K562 (cell line): ENCODE measurements at regions not wholly inside any gene's neighbourhood (a gene's known extent, or its start where the extent isn't known, plus 50 kb on each side); places are given as distances from the start of the nearest gene placed in this dataset.

Experiments used
- ATAC-seq: fragments of 200-7000 bp; cut with Tn5 transposase; 3 replicates; pipeline ENCODE4 v1.9.1; 2020; ENCODE audit warnings: moderate library complexity
- BruUV-seq: library from RNA; stranded (reverse); fragments of 400-500 nt; replicated peaks from 2 replicates; lab custom pipeline; 2021; lab: Mats Ljungman, UMichigan
- CTCF ChIA-PET: fragments of 300-600 bp; formaldehyde crosslinking; extraction: SDS; loops from one replicate; lab custom pipeline; 2021; ENCODE audit warnings: low intra/inter-chr PET ratio; lab: Yijun Ruan, JAX
- POLR2A ChIA-PET: fragments of 300-600, 350-650 bp; sonication (Branson Sonifier 250); formaldehyde crosslinking; extraction: SDS; loops from one replicate; lab custom pipeline; 2021; ENCODE audit warnings: antibody characterized with exemption, inconsistent platforms; lab: Yijun Ruan, JAX
- DNase-seq, 4 experiments: peaks; one replicate each; pipeline versions ENCODE4 v3.0.0 to v3.0.0-alpha.2; 2011 to 2018; ENCODE audit warnings: low spot score in 3 of 4, mixed read lengths in 3 of 4; ENCODE audit errors: extremely low read depth in 1 of 4
- FAIRE-seq: peaks from 2 replicates; lab custom pipeline; 2011; peaks lifted over from hg19 to GRCh38; lab: Jason Lieb, UNC
- H2AFZ ChIP-seq: 2 replicates; pipeline ENCODE4 v1.6.0; 2011; ENCODE audit warnings: low read depth, low read length, control low read depth, inconsistent platforms
- H3K27ac ChIP-seq: fragments of 200-600 bp; 3 replicates; pipeline ENCODE4 v1.8.0; 2011; ENCODE audit warnings: low read depth, mild to moderate bottlenecking, control low read depth, inconsistent platforms, low read length, moderate library complexity, mixed read lengths; ENCODE audit errors: extremely low read depth
- H3K27me3 ChIP-seq, 2 experiments: fragments of 300-600 bp in 1 of 2; 2 replicates in 1 of 2; 3 replicates in 1 of 2; pipeline versions ENCODE4 v1.6.0 to v1.8.0; 2011; ENCODE audit warnings: inconsistent platforms in 2 of 2, low read length in 2 of 2, mild to moderate bottlenecking in 1 of 2, mixed read lengths in 1 of 2, moderate library complexity in 1 of 2; ENCODE audit not compliant: control insufficient read depth in 2 of 2, insufficient read depth in 2 of 2
- H3K36me3 ChIP-seq: fragments of 300-600 bp; 3 replicates; pipeline ENCODE4 v1.8.0; 2011; ENCODE audit warnings: mild to moderate bottlenecking, low read length, inconsistent platforms; ENCODE audit not compliant: control insufficient read depth, insufficient read depth
- H3K4me1 ChIP-seq, 2 experiments: fragments of 200-600 bp in 1 of 2; replicated peaks in 1 of 2; 2 replicates in 1 of 2; 3 replicates in 1 of 2; pipeline versions ENCODE4 v1.5.1 to v1.8.0; 2011; ENCODE audit warnings: inconsistent platforms in 2 of 2, low read length in 2 of 2, mild to moderate bottlenecking in 1 of 2, mixed read lengths in 1 of 2, moderate library complexity in 1 of 2; ENCODE audit not compliant: control insufficient read depth in 2 of 2, insufficient read depth in 2 of 2
- H3K4me2 ChIP-seq: 2 replicates; pipeline ENCODE4 v1.6.1; 2011; ENCODE audit warnings: low read length, control low read depth, inconsistent platforms, mixed read lengths; ENCODE audit not compliant: insufficient read depth
- H3K4me3 ChIP-seq: fragments of 200-600 bp; sonication (generic), shearing (Covaris generic); 2 replicates; pipeline ENCODE4 v1.5.1; 2016; ENCODE audit warnings: control low read depth, inconsistent platforms
- H3K79me2 ChIP-seq: fragments of 200-600 bp; 3 replicates; pipeline ENCODE4 v1.8.0; 2011; ENCODE audit warnings: low read length, inconsistent platforms; ENCODE audit not compliant: control insufficient read depth, insufficient read depth
- H3K9ac ChIP-seq, 2 experiments: 2 replicates each; pipeline versions ENCODE4 v1.6.0 to v1.6.1; 2011; ENCODE audit warnings: low read depth in 2 of 2, low read length in 2 of 2, control low read depth in 1 of 2, inconsistent platforms in 1 of 2, mild to moderate bottlenecking in 1 of 2, mixed read lengths in 1 of 2; ENCODE audit not compliant: insufficient read depth in 1 of 2
- H3K9me1 ChIP-seq: one replicate; pipeline ENCODE4 v1.6.0; 2011; ENCODE audit warnings: inconsistent platforms, mild to moderate bottlenecking, low read length, moderate library complexity; ENCODE audit not compliant: control insufficient read depth, insufficient read depth
- H3K9me3 ChIP-seq: replicated peaks from 2 replicates; pipeline ENCODE4 v1.5.1; 2011; ENCODE audit warnings: low read depth, low read length, inconsistent platforms; ENCODE audit not compliant: control insufficient read depth, insufficient read depth
- H4K20me1 ChIP-seq: replicated peaks from 2 replicates; pipeline ENCODE4 v1.6.1; 2011; ENCODE audit warnings: low read length, inconsistent platforms, mixed read lengths; ENCODE audit not compliant: control insufficient read depth, insufficient read depth
- DEAF1 ChIP-seq: fragments of 450-650 bp; formaldehyde crosslinking; IDR thresholded peaks from 2 replicates; pipeline ENCODE4 v1.4.0; 2020; ENCODE audit warnings: mild to moderate bottlenecking, moderate library complexity
- E2F3 ChIP-seq: fragments of 250-450 bp; sonication (Bioruptor Pico); IDR thresholded peaks from 2 replicates; pipeline ENCODE4 v1.4.0; 2020; ENCODE audit warnings: mild to moderate bottlenecking
- ELF2 ChIP-seq: fragments of 250-450 bp; sonication (Bioruptor Pico); IDR thresholded peaks from 2 replicates; pipeline ENCODE4 v1.5.0; 2021; ENCODE audit warnings: mild to moderate bottlenecking
- FOXJ3 ChIP-seq: sonication (generic); formaldehyde crosslinking; IDR thresholded peaks from 2 replicates; pipeline ENCODE4 v1.4.0; 2020; ENCODE audit warnings: mild to moderate bottlenecking, missing genetic modification reagents
- FOXK2 ChIP-seq, 2 experiments: fragments of 450-650 bp; IDR thresholded peaks in 1 of 2; conservative IDR thresholded peaks in 1 of 2; 2 replicates each; pipeline ENCODE4 v1.6.1; 2016; ENCODE audit warnings: low read depth in 2 of 2, mild to moderate bottlenecking in 1 of 2
- GATAD2A ChIP-seq: fragments of 450-650 bp; IDR thresholded peaks from 2 replicates; pipeline ENCODE4 v1.6.1; 2017
- MTA3 ChIP-seq: fragments of 450-650 bp; formaldehyde crosslinking; IDR thresholded peaks from 2 replicates; pipeline ENCODE4 v1.6.1; 2017; ENCODE audit warnings: mild to moderate bottlenecking, borderline replicate concordance
- NR0B1 ChIP-seq: fragments of 450-650 bp; IDR thresholded peaks from one replicate; pipeline ENCODE4 v1.6.1; 2018; ENCODE audit warnings: mild to moderate bottlenecking, moderate library complexity; ENCODE audit not compliant: partially characterized antibody
- RFX1 ChIP-seq: fragments of 450-650 bp; IDR thresholded peaks from 2 replicates; pipeline ENCODE4 v1.6.1; 2016; ENCODE audit warnings: mild to moderate bottlenecking, moderate library complexity
- SOX6 ChIP-seq: fragments of 450-650 bp; IDR thresholded peaks from 2 replicates; pipeline ENCODE4 v1.6.1; 2014; ENCODE audit warnings: mild to moderate bottlenecking
- TAF7 ChIP-seq: fragments of 450-650 bp; IDR thresholded peaks from 2 replicates; pipeline ENCODE4 v1.6.1; 2016; ENCODE audit warnings: missing genetic modification characterization, missing compliant biosample characterization
- TRIM25 ChIP-seq: fragments of 450-650 bp; IDR thresholded peaks from 2 replicates; pipeline ENCODE4 v1.7.0; 2016; ENCODE audit warnings: borderline replicate concordance
- ZFP36 ChIP-seq: fragments of 150-350 bp; IDR thresholded peaks from 2 replicates; pipeline ENCODE4 v1.6.1; 2018; ENCODE audit warnings: low read length, low read depth; ENCODE audit not compliant: partially characterized antibody
- ZNF445 ChIP-seq: fragments of 250-450 bp; sonication (Bioruptor Pico); IDR thresholded peaks from 2 replicates; pipeline ENCODE4 v1.4.0; 2020; ENCODE audit warnings: low read depth, mild to moderate bottlenecking, moderate library complexity
- ZNF639 ChIP-seq, 2 experiments: fragments of 200-800 bp in 1 of 2; sonication (Bioruptor generic) in 1 of 2; sonication (generic) in 1 of 2; formaldehyde crosslinking in 1 of 2; IDR thresholded peaks in 1 of 2; conservative IDR thresholded peaks in 1 of 2; 2 replicates each; pipeline versions ENCODE4 v1.5.0 to v1.6.1; 2016 to 2020; ENCODE audit warnings: missing compliant biosample characterization in 1 of 2, missing genetic modification characterization in 1 of 2, missing genetic modification reagents in 1 of 2
- ZNF695 ChIP-seq: fragments of 450-650 bp; formaldehyde crosslinking; IDR thresholded peaks from 2 replicates; pipeline ENCODE4 v1.4.0; 2020; ENCODE audit warnings: mild to moderate bottlenecking, moderate library complexity
- WGBS: fragments of 100-300 bp; shearing (Covaris generic); methylation state at CpG from one replicate; pipeline ENCODE4 v1.1.6; 2016; ENCODE audit warnings: low coverage, mixed read lengths; ENCODE audit not compliant: insufficient coverage; ENCODE audit errors: missing lambda C conversion rate; 5-methylcytosine and 5-hydroxymethylcytosine counted together
- in situ Hi-C: fragments of 300-500 bp; cut with MboI; formaldehyde crosslinking; loops from 4 replicates; pipeline ENCODE4 v1.15.0; 2018; ENCODE audit warnings: inconsistent platforms, mixed read lengths
- intact Hi-C: fragments of 100-400 bp; cut with micrococcal nuclease; formaldehyde crosslinking; loops from 2 replicates; pipeline ENCODE4 v1.14.2; 2022

- TF ChIP-seq DEAF1 (CRISPR knock-in tag) (no peak), ZNF695 (CRISPR knock-in tag) (no peak), RFX1 (no peak), E2F3 (CRISPR knock-in tag) (no peak), ZNF639 (CRISPR knock-in tag; conservative IDR thresholded peaks at IDR 0.05 in 1 of 2, IDR thresholded peaks at IDR 0.05 in 1 of 2) (no peak)
Observed at GRCh38 chr5:42108468-42108867, 183.4 kb downstream of the FBXO4 start (continued).

- Histone ChIP-seq H3K27ac (no peak overlapping the region), H3K36me3 (no peaks in the 10 kb centered on the region), H3K9me3 (no peaks in the 10 kb centered on the region), H3K4me3 (no peak overlapping the region), H3K4me1 (no peaks in the 10 kb centered on the region), H3K4me2 (no peak overlapping the region), H3K79me2 (no peaks in the 10 kb centered on the region), H3K27me3 (no peaks in the 10 kb centered on the region), H3K9me1 (no peaks in the 10 kb centered on the region), H3K9ac (no peak overlapping the region), H2AFZ (no peak overlapping the region), H4K20me1 (no peaks in the 10 kb centered on the region)
- FAIRE-seq (no peak), DNase-seq (no peak), ATAC-seq (no peak)
- POLR2A ChIA-PET: interaction anchor here (0.6 kb wide), 1 partner anchor 29 kb away, joined by 3 read pairs; no protein-coding TSS in a partner anchor
- BruUV-seq: no TSS peak
- CTCF ChIA-PET: no interaction called here
- intact Hi-C loops: no loop called here
- WGBS: 2% methylated on average over 3 of the region's 3 CpGs
- in situ Hi-C loops: no loop called here
- no peak for TF ChIP-seq ZNF445 (CRISPR knock-in tag)
- TF ChIP-seq NR0B1: no peak
- TF ChIP-seq TRIM25: no peak
- TF ChIP-seq FOXJ3 (CRISPR knock-in tag): no peak
- TF ChIP-seq FOXK2 (conservative IDR thresholded peaks at IDR 0.05 in 1 of 2, IDR thresholded peaks at IDR 0.05 in 1 of 2; ENCODE audit: low read depth in 2 of 2): no peak
- no peak for TF ChIP-seq SOX6
- no peak for TF ChIP-seq TAF7 (tag)
- TF ChIP-seq ZFP36: no peak
- TF ChIP-seq MTA3: no peak
- TF ChIP-seq GATAD2A: no peak
- no peak for TF ChIP-seq ELF2
Observed at GRCh38 chr5:42109006-42109572, 184.0 kb downstream of the FBXO4 start.
